HG03064 (cell line): ENCODE measurements at regions not wholly inside any gene's neighbourhood (a gene's known extent, or its start where the extent isn't known, plus 50 kb on each side); places are given as distances from the start of the nearest gene placed in this dataset.

Experiments used
- ATAC-seq: cut with Tn5 transposase; IDR thresholded peaks from one replicate; pipeline ENCODE4 v1.9.1; 2021; ENCODE audit warnings: low read depth; ENCODE audit not compliant: unreplicated experiment

GRCh38 chr1:191852907-191853306 lies 305.4 kb upstream of the RGS18 start:
- ATAC-seq = no peak

GRCh38 chr1:191857600-191857999 lies 300.7 kb upstream of the RGS18 start:
- no peak for ATAC-seq

- ATAC-seq = no peak
Observed at GRCh38 chr1:191865479-191865878, 292.8 kb upstream of the RGS18 start.

- ATAC-seq = no peak
Observed at GRCh38 chr1:191866155-191866554, 292.1 kb upstream of the RGS18 start.

- no peak for ATAC-seq
Observed at GRCh38 chr1:191869790-191870312, 288.4 kb upstream of the RGS18 start.

- ATAC-seq = no peak
Observed at GRCh38 chr1:191870490-191870889, 287.8 kb upstream of the RGS18 start.

GRCh38 chr1:191875994-191876393 lies 282.3 kb upstream of the RGS18 start:
- no peak for ATAC-seq

- ATAC-seq = no peak
Observed at GRCh38 chr1:191876631-191877030, 281.6 kb upstream of the RGS18 start.

GRCh38 chr1:191882870-191883269 lies 275.4 kb upstream of the RGS18 start:
- no peak for ATAC-seq

GRCh38 chr1:191886977-191887376 lies 271.3 kb upstream of the RGS18 start:
- peak; percentile 58 for ATAC-seq

- no peak for ATAC-seq
Observed at GRCh38 chr1:191888996-191889622, 269.2 kb upstream of the RGS18 start.

GRCh38 chr1:191889623-191890003 lies 268.6 kb upstream of the RGS18 start:
- no peak for ATAC-seq

GRCh38 chr1:191890433-191891088 lies 267.7 kb upstream of the RGS18 start:
- no peak for ATAC-seq

GRCh38 chr1:191892716-191893115 lies 265.5 kb upstream of the RGS18 start:
- no peak for ATAC-seq

- no peak for ATAC-seq
Observed at GRCh38 chr1:191895049-191895448, 263.2 kb upstream of the RGS18 start.

- ATAC-seq = no peak
Observed at GRCh38 chr1:191895462-191896058, 262.7 kb upstream of the RGS18 start.

- no peak for ATAC-seq
Observed at GRCh38 chr1:191897134-191897533, 261.1 kb upstream of the RGS18 start.

- no peak for ATAC-seq
Observed at GRCh38 chr1:191901651-191902050, 256.6 kb upstream of the RGS18 start.

GRCh38 chr1:191904991-191905390 lies 253.3 kb upstream of the RGS18 start:
- no peak for ATAC-seq

GRCh38 chr1:191905781-191906180 lies 252.5 kb upstream of the RGS18 start:
- no peak for ATAC-seq

- ATAC-seq = no peak
Observed at GRCh38 chr1:191907121-191907520, 251.1 kb upstream of the RGS18 start.

GRCh38 chr1:191910245-191910644 lies 248.0 kb upstream of the RGS18 start:
- ATAC-seq = no peak
